Stimulated activated CD4-positive, alpha-beta T cell treated with anti-CD3 and anti-CD28 coated beads, Interleukin-12 subunit alpha, Interleukin-12 subunit beta, amount 100 ng/mL, for 48 hours (primary cell): ENCODE measurements at regions not wholly inside any gene's neighbourhood (a gene's known extent, or its start where the extent isn't known, plus 50 kb on each side); places are given as distances from the start of the nearest gene placed in this dataset.

ENCODE experiments used
- DNase-seq, 3 donors: peaks; one replicate each; pipeline ENCODE4 v3.0.0-alpha.2; 2020; ENCODE audit warnings: low read depth in 2 of 3, low spot score in 1 of 3

GRCh38 chr5:53211799-53212198 is 102.2 kb upstream of the MOCS2 start:
- DNase-seq = no peak

GRCh38 chr5:53219174-53219573 is 109.6 kb upstream of the MOCS2 start:
- no peak for DNase-seq

GRCh38 chr5:53219610-53220009 is 110.1 kb upstream of the MOCS2 start:
- DNase-seq = no peak

GRCh38 chr5:53233645-53234405 is 124.3 kb upstream of the MOCS2 start:
- no peak for DNase-seq

GRCh38 chr5:53236683-53237082 is 127.1 kb upstream of the MOCS2 start:
- DNase-seq = no peak

- no peak for DNase-seq
Measured at GRCh38 chr5:53237876-53238275, 128.3 kb upstream of the MOCS2 start.

- DNase-seq = no peak
Measured at GRCh38 chr5:53239301-53239990, 129.9 kb upstream of the MOCS2 start.

- no peak for DNase-seq
Measured at GRCh38 chr5:53240661-53241060, 131.1 kb upstream of the MOCS2 start.

GRCh38 chr5:53241572-53241971 is 132.0 kb upstream of the MOCS2 start:
- no peak for DNase-seq

- DNase-seq = no peak
Measured at GRCh38 chr5:53243403-53243802, 133.8 kb upstream of the MOCS2 start.

- no peak for DNase-seq
Measured at GRCh38 chr5:53246042-53246836, 136.7 kb upstream of the MOCS2 start.

- no peak for DNase-seq
Measured at GRCh38 chr5:53249529-53250200, 140.1 kb upstream of the MOCS2 start.

- DNase-seq = no peak
Measured at GRCh38 chr5:53250201-53250550, 140.6 kb upstream of the MOCS2 start.

- no peak for DNase-seq
Measured at GRCh38 chr5:53253421-53253871, 143.9 kb upstream of the MOCS2 start.

- no peak for DNase-seq
Measured at GRCh38 chr5:53256746-53257145, 147.2 kb upstream of the MOCS2 start.

- no peak for DNase-seq
Measured at GRCh38 chr5:53257806-53258373, 148.3 kb upstream of the MOCS2 start.

GRCh38 chr5:53259176-53259575 is 149.6 kb upstream of the MOCS2 start:
- no peak for DNase-seq

- DNase-seq = no peak
Measured at GRCh38 chr5:53260446-53260845, 150.9 kb upstream of the MOCS2 start.

GRCh38 chr5:53261245-53261644 is 151.7 kb upstream of the MOCS2 start:
- DNase-seq = no peak

GRCh38 chr5:53262348-53262970 is 152.9 kb upstream of the MOCS2 start:
- no peak for DNase-seq

- no peak for DNase-seq
Measured at GRCh38 chr5:53263151-53263550, 153.6 kb upstream of the MOCS2 start.
